Head of caudate nucleus (tissue), 42 donors: ENCODE measurements at regions not wholly inside any gene's neighbourhood (a gene's known extent, or its start where the extent isn't known, plus 50 kb on each side); places are given as distances from the start of the nearest gene placed in this dataset.
A peak's percentile ranks its signal among the peaks of the same experiment; 100 is the strongest.

Experiments
- DNase-seq, 42 donors: peaks; one replicate each; pipeline versions ENCODE4 v3.0.0 to v3.0.0-alpha.2; 2020 to 2021; ENCODE audit warnings: mixed read lengths in 7 of 42
- intact Hi-C: fragments of 100-400 bp; cut with DNase I; formaldehyde crosslinking; loops from one replicate; pipeline ENCODE4 v1.15.0; 2022

- DNase-seq, result no peak
- intact Hi-C loops, result loop anchor here (10.0 kb wide), 1 partner anchor 78 kb away; no protein-coding TSS in a partner anchor
Measured at GRCh38 chr5:174426851-174427250, 297.5 kb upstream of the MSX2 start.

DNA sequence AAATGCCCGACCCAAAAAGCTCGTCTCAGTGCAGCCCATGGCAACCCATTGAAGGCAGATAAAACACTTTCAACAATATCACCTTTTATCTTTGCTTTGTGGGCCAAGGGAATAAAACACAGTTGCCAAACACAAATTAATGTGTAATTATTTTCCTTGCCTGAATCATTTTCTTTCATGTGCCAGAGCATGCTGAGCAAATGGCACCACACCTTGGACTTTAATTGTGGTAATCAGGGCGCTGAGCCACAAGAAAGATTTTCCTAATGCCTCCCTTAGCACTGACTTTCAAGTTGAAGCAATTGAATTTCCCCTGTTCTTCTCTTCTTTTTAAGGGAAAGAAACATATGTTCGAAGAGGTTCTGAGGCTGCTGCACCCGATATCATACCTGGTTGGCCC is 297.1 kb upstream of the MSX2 start:
- DNase-seq, result no peak
- intact Hi-C loops, result loop anchor here (10.0 kb wide), 1 partner anchor 77 kb away; no protein-coding TSS in a partner anchor

DNA sequence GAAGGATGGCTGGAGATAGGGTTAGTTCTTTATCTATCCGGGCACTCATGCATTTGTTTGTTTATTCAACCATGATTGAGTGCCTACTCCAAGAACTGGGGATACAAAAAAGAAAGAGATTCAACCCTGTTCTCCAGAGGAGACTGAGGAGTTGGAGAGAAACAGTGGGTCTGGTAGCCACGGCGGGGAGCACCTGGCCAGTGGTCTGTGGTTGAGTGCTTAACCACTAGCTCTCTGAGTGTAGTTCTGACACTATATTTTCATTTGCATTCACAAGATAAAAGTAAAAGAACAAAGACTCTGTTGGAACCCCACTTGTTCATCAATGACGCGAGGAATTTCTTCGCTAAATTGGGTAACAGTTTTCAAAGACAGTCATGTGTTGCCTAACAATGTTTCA is 295.5 kb upstream of the MSX2 start:
- intact Hi-C loops, result loop anchor here (10.0 kb wide), 1 partner anchor 76 kb away; no protein-coding TSS in a partner anchor
- DNase-seq, result no peak

- intact Hi-C loops, result no loop called here
- no peak for DNase-seq
Measured at GRCh38 chr5:174430940-174431339, 293.4 kb upstream of the MSX2 start.

GRCh38 chr5:174431504-174431903 is 292.9 kb upstream of the MSX2 start:
- intact Hi-C loops, result no loop called here
- DNase-seq, result no peak

- DNase-seq, result no peak
- intact Hi-C loops, result no loop called here
Measured at GRCh38 chr5:174433098-174433497, 291.3 kb upstream of the MSX2 start.

DNA sequence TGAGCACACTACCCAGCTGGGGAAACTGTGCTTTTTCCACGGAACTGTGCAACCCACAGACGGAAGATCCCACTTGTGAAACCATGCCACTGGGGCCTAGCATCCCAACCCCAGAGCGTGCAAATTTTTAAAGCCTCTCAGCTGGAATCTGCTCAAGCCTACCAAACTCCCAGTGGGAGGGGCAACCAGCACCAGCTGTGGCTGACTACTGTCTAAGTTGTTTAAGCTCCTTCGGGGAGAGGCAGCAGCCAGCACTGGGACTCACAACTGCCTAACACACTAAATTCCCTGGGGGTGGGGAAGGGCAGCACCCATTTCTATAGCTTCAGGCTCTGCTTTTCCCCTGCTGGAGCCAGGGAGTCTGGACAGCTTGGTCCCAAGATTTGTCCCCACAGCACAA is 287.6 kb upstream of the MSX2 start:
- DNase-seq, result no peak
- intact Hi-C loops, result no loop called here

DNA sequence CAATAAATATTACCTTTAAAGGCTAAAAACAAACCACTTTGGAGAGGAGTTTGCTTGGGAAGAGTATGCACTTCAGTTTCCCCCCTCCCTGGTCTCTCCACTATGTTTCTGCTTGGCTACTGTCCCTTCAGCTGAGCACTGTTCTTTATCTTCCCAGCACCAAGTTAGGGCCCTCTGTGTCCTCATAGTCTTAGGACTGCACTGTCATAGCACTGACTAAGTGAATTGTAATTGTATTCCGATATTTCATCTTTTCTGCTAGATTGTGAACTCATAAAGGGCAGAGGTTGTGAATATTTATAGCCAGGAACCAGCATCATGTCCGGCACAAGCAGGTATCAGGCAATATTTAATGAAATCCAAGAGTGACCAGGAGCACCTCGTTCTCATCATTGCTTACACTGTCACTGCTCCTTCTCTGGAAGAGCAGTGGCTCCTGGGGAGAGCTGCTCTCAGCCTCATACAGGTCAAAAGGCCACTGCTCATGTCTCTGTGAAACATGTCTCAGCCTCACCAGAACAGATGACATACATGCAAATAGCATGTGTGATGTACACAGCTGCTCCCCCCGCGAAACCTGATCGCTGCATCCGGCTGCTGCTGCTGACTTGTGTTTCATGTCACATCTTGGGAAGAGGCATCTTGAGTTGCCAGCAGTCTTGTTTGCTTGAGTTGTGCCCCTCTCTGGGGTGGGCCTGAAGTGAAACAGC is 279.7 kb upstream of the MSX2 start:
- intact Hi-C loops, result no loop called here
- DNase-seq, result no peak

- intact Hi-C loops, result no loop called here
- no peak for DNase-seq
Measured at GRCh38 chr5:174446446-174446845, 277.9 kb upstream of the MSX2 start.

DNA sequence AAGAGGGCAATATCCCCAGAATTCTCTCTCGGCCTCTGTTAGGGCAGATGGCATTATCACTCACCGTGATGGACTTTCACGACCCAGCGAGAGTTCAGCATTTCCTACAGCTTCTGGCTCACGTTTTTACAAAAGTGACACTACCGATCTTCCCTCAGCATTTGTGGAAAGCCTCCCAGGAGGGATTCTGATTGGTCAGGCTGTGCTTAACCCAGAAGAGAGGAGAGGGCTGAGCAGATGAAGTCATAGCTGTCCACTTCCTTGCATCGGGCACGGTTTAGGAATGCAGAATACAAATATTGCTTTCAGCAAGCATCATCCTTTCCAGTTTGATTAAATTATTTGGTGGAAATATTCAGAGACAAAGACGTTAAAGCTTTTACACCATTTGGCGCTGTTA is 277.4 kb upstream of the MSX2 start:
- intact Hi-C loops, result no loop called here
- DNase-seq, result no peak

DNA sequence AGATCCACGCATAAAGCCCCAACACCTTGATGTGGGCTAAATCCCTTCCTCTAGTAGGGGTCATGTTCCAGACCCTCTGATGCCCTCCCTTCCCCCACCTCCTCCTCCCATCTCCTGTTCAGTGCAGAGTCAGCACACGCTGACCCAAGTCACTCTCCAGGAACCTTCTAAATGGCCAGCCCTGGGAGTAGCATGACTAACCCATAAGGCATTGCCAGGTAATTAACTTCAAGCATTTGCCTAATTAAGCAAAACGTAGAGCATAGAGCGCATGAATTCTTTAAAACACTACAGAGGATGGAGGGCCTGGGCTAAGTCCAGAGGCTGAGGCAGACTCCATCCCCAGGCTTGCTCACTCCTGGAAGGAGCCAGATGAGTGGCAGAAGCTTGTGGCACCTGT is 276.3 kb upstream of the MSX2 start:
- intact Hi-C loops, result no loop called here

DNA sequence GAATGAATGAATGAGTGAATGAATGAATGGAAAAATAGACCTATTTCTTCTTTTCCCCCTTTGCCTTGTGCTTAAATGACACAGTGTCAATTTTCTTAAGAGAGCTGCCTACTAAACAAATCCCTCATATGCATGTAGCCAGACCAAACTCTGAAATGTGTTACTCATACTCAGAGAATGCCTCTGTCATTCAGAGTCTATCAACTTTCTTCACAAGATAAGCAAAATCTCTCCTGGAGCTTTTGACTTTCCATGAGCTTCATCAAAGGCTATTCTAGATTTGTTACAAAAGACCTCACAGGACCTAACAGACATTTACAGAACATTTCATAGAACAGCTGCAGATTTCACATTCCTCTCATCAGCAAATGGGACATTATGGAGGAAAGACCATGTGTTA is 275.7 kb upstream of the MSX2 start:
- no peak for DNase-seq
- intact Hi-C loops, result no loop called here

More for the DNA sequence above, 276.3 kb upstream of the MSX2 start:
- DNase-seq, result no peak

DNA sequence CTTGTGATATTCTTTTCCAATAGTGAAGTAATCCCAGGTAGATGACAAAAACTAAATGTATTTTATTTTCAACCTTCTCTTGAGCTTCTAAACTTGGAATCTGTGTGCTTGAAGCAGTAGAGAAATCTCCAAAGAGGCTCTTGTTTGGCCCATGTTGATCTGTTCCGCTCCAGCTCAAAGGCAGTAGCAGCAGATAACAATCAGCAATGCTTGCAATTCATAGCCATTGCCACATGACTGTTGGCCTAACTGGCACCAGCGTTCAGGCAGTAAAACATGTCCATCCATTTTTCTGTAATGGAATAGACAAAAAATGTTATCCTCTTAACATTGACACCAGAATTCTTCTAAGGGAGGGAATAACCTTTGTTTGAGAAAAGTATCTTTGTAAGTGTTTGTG is 270.7 kb upstream of the MSX2 start:
- intact Hi-C loops, result no loop called here
- peak in 15 of 42 donors; percentile 8 to 51 (median 18) for DNase-seq

- no peak for DNase-seq
- intact Hi-C loops, result no loop called here
Measured at GRCh38 chr5:174454464-174454863, 269.9 kb upstream of the MSX2 start.

DNA sequence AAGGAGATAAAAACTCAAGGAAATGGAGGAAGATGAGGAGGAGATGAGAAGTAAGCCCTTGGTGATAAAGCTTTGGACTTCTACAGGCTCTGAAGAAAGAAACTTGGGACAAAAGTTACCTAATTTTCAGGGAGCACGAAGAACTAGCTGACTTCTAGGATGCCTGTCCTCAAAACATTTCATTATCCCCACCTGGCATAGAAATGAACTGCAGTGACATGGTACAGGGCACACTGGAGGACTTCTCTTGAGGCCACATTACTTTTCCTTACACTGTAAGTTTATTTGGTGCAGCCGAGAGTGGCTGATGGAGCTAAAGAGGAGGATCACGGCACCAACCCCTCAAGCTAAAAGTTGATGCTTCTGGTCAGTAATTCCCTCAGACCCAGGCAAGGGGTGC is 269.5 kb upstream of the MSX2 start:
- no peak for DNase-seq
- intact Hi-C loops, result no loop called here

GRCh38 chr5:174455301-174455700 is 269.1 kb upstream of the MSX2 start:
- no peak for DNase-seq
- intact Hi-C loops, result no loop called here

GRCh38 chr5:174457141-174457678 is 267.2 kb upstream of the MSX2 start:
- intact Hi-C loops, result no loop called here
- no peak for DNase-seq

GRCh38 chr5:174459071-174459702 is 265.2 kb upstream of the MSX2 start:
- intact Hi-C loops, result no loop called here
- no peak for DNase-seq

DNA sequence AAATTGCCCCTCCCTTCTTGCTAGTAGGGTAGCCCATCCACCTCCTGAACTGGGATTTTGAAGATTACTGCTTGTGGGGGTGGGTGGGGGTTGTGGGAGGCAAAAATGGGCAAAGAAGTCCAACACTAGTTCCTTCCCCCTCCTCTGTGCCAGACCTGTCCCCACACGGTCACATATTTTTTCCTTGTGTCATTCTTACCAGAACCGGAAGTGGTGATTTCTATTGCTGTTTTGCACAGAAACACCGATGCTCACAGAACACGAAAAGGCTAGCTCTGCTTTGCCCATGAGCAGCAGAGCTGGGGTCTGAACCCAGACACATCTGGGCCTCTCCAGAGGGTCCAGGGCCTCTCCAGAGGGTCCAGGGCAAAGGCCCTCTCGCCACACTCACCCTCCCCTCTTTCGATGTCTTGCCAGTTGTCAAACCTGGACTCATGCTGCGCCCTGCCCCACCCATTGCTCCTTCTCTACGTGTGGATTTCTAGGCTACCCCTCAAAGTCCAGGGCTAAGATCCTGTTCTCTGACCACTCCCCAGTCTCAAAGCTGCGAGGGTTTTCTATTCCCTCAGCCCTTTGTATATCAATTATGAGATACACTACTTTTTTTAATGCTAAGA is 264.4 kb upstream of the MSX2 start:
- no peak for DNase-seq
- intact Hi-C loops, result no loop called here

DNA sequence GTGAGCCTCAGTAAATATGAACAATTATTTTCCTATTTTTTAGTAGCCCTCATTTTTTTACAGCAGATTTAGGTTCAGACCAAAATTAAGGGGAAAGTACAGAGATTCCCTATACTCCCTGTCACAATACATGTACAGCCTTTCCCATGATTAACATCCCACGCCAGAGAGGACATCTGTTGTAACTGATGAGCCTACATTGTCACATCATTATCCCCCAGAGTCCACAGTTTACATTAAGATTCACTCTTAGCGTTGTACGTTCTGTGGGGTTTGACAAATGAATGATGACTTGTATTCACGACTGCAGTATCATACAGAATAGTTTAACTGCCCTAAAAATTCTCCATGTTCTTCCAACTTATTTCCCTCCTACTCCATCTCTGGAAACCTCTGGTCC is 262.3 kb upstream of the MSX2 start:
- intact Hi-C loops, result no loop called here
- DNase-seq, result no peak
